ENCODE measurements at regions not wholly inside any gene's neighbourhood (a gene's known extent, or its start where the extent isn't known, plus 50 kb on each side); places are given as distances from the start of the nearest gene placed in this dataset.

DNA sequence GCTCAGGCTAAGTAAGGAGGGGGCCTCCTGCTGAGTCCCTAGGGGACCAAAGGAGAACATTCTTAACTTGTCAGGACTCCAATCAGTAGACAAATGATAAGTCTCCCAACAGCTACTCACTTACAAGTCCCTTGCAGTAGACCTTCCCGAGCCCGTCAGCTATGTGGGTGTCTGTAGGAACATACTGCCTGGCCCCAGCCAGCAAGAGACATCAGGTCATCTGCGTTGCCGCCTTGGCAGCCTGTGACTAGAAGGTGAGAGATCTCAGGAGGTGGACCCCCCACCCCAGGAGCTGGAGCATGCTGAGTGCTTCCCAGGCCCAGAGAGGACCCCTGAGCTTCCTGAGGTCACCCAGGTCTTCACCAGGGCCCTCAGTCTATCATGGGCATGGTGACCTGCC, 250.5 kb downstream of the C1orf94 start:
- Histone ChIP-seq H3K36me3 (ENCODE audit: control insufficient read depth in 2 of 2, extremely low read depth in 1 of 2, insufficient read depth in 2 of 2, low read length in 2 of 2) (no peaks in the 10 kb centered on the region), H4K20me1 (ENCODE audit: control insufficient read depth, extremely low read depth, insufficient read depth, low read length) (no peaks in the 10 kb centered on the region), H3K9ac (ENCODE audit: control insufficient read depth, extremely low read depth, insufficient read depth, low read length) (no peak overlapping the region), H3K4me3 (ENCODE audit: control insufficient read depth in 2 of 3, extremely low read depth in 1 of 3, insufficient read depth in 2 of 3, low read depth in 1 of 3, low read length in 3 of 3) (no peak overlapping the region), H3K9me3 (ENCODE audit: control insufficient read depth, low read depth, low read length) (no peaks in the 10 kb centered on the region), H3K9me1 (ENCODE audit: control insufficient read depth, extremely low read depth, insufficient read depth, low read length) (no peaks in the 10 kb centered on the region), H3K79me2 (ENCODE audit: control insufficient read depth, insufficient read depth, low read length) (no peaks in the 10 kb centered on the region), H2AFZ (ENCODE audit: control insufficient read depth, low read length) (no peak overlapping the region), H3K27me3 (ENCODE audit: control insufficient read depth, extremely low read depth, insufficient read depth, low read length) (no peaks in the 10 kb centered on the region), H3K4me2 (ENCODE audit: control insufficient read depth, extremely low read depth, insufficient read depth, low read depth, low read length) (no peak overlapping the region), H3K4me1 (ENCODE audit: control insufficient read depth, extremely low read depth, insufficient read depth, low read length) (peaks cover 5% of the 10 kb centered on the region), H3K27ac (ENCODE audit: control insufficient read depth, insufficient read depth, low read length) (no peak overlapping the region)
- FAIRE-seq (no peak), DNase-seq (ENCODE audit: low read depth, low spot score) (no peak)
- no peak for TF ChIP-seq CTCF (optimal IDR thresholded peaks at IDR 0.05 in 1 of 3, IDR thresholded peaks at IDR 0.05 in 1 of 3, conservative IDR thresholded peaks at IDR 0.05 in 1 of 3; ENCODE audit: extremely low read depth in 1 of 3, insufficient read depth in 2 of 3, low read length in 3 of 3)
- no peak for TF ChIP-seq EZH2 (IDR thresholded peaks at IDR 0.05; ENCODE audit: low read length)
- dilution Hi-C loops (cut with MboI; ENCODE audit: extremely low pct_ligation_motif_present, low sequenced_read_pairs) = no loop called here

DNA sequence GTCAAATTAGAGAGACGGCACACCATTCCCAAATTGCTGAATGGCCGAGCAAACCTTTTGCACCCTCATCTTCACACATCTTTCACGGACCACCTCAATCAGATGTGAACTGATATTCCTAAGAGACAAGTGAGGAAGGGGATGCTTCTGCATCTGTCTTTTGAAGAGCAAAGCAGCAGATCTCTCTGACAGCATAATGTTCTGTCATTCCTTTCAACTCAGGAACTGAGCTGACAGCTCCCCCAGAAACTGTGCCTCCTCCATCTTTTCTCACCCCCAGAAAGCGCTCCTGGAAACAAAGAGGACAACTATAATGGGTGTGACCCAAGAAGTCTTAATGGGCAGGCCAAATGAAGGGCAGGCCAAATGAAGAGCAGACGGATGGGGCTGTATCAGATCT, 256.4 kb downstream of the C1orf94 start:
- dilution Hi-C loops (cut with MboI; ENCODE audit: extremely low pct_ligation_motif_present, low sequenced_read_pairs) = no loop called here
- no peaks in the 10 kb centered on the region for H3K27me3 ChIP-seq (ENCODE audit: control insufficient read depth, extremely low read depth, insufficient read depth, low read length)
- no peak overlapping the region for H3K4me3 ChIP-seq (ENCODE audit: control insufficient read depth in 2 of 3, extremely low read depth in 1 of 3, insufficient read depth in 2 of 3, low read depth in 1 of 3, low read length in 3 of 3)
- no peaks in the 10 kb centered on the region for H3K36me3 ChIP-seq (ENCODE audit: control insufficient read depth in 2 of 2, extremely low read depth in 1 of 2, insufficient read depth in 2 of 2, low read length in 2 of 2)
- no peaks in the 10 kb centered on the region for H3K79me2 ChIP-seq (ENCODE audit: control insufficient read depth, insufficient read depth, low read length)
- DNase-seq (ENCODE audit: low read depth, low spot score) (no peak), FAIRE-seq (no peak)
- H3K27ac ChIP-seq (ENCODE audit: control insufficient read depth, insufficient read depth, low read length) = no peak overlapping the region
- no peaks in the 10 kb centered on the region for H3K9me3 ChIP-seq (ENCODE audit: control insufficient read depth, low read depth, low read length)
- H3K4me2 ChIP-seq (ENCODE audit: control insufficient read depth, extremely low read depth, insufficient read depth, low read depth, low read length) = no peak overlapping the region
- TF ChIP-seq CTCF (optimal IDR thresholded peaks at IDR 0.05 in 1 of 3, IDR thresholded peaks at IDR 0.05 in 1 of 3, conservative IDR thresholded peaks at IDR 0.05 in 1 of 3; ENCODE audit: extremely low read depth in 1 of 3, insufficient read depth in 2 of 3, low read length in 3 of 3) (no peak), EZH2 (IDR thresholded peaks at IDR 0.05; ENCODE audit: low read length) (no peak)
- no peak overlapping the region for H3K9ac ChIP-seq (ENCODE audit: control insufficient read depth, extremely low read depth, insufficient read depth, low read length)
- H3K9me1 ChIP-seq (ENCODE audit: control insufficient read depth, extremely low read depth, insufficient read depth, low read length) = no peaks in the 10 kb centered on the region
- H4K20me1 ChIP-seq (ENCODE audit: control insufficient read depth, extremely low read depth, insufficient read depth, low read length) = no peaks in the 10 kb centered on the region
- H2AFZ ChIP-seq (ENCODE audit: control insufficient read depth, low read length) = no peak overlapping the region
- no peaks in the 10 kb centered on the region for H3K4me1 ChIP-seq (ENCODE audit: control insufficient read depth, extremely low read depth, insufficient read depth, low read length)
